ENCODE measurements at regions not wholly inside any gene's neighbourhood (a gene's known extent, or its start where the extent isn't known, plus 50 kb on each side); places are given as distances from the start of the nearest gene placed in this dataset.

DNA sequence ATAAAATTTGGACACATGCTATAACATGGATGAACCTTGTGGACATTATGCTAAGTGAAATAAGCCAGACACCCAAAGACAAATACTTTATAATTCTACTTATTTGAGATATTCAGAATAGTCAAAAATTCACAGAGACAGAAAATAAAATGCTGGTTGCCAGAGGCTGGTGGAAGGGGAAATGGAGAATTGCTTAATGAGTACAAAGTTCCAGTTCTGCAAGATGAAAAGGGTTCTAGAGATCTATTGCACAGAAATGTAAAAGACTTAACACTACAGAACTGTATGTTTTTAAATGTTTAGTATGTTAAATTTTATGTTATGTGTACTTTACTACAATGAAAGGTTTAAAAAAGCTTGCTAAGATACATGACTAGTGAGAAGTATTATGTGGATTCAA lies 344.8 kb downstream of the CNTN3 start:
- no peak overlapping the region for H2AK5ac ChIP-seq (ENCODE audit: insufficient read length, low read length)
- H3K27me3 ChIP-seq (ENCODE audit: insufficient read depth, low read length) = no peaks in the 10 kb centered on the region
- no peaks in the 10 kb centered on the region for H4K20me1 ChIP-seq (ENCODE audit: control insufficient read depth, insufficient read depth, insufficient read length)
- no peaks in the 10 kb centered on the region for H3K9me3 ChIP-seq (ENCODE audit: control insufficient read depth, low read depth, low read length)
- no peak overlapping the region for H3K18ac ChIP-seq (ENCODE audit: insufficient read length, low read depth, low read length)
- no peaks in the 10 kb centered on the region for H3K36me3 Mint-ChIP-seq (ENCODE audit: insufficient read depth in 1 of 3, low read depth in 3 of 3)
- no peaks in the 10 kb centered on the region for H3K23me2 ChIP-seq (ENCODE audit: insufficient read length, low read depth, low read length, poor library complexity, severe bottlenecking)
- no peak overlapping the region for H3K9ac ChIP-seq (ENCODE audit: extremely low read depth, insufficient read length, low read length)
- no peak overlapping the region for H3K14ac ChIP-seq (ENCODE audit: insufficient read depth, low read length)
- H3K4me1 Mint-ChIP-seq = peaks cover 9 to 12% of the 10 kb centered on the region in 2 experiments
- no peak overlapping the region for H2BK120ac ChIP-seq (ENCODE audit: low read depth, low read length, poor library complexity, severe bottlenecking)
- H2AFZ ChIP-seq (ENCODE audit: low read length) = no peak overlapping the region
- H3K56ac ChIP-seq (ENCODE audit: insufficient read length, low read depth, low read length) = no peak overlapping the region
- H3T11ph ChIP-seq (ENCODE audit: low read length) = no peak overlapping the region
- H4K5ac ChIP-seq (ENCODE audit: insufficient read length, low read depth, low read length) = no peak overlapping the region
- H3K27me3 Mint-ChIP-seq (ENCODE audit: low read depth) = no peaks in the 10 kb centered on the region
- no peak for DNase-seq
- H4K91ac ChIP-seq (ENCODE audit: insufficient read length, low read depth, low read length) = no peak overlapping the region
- no peaks in the 10 kb centered on the region for H3K4me1 ChIP-seq (ENCODE audit: insufficient read depth, low read length)
- no peaks in the 10 kb centered on the region for H3K79me1 ChIP-seq (ENCODE audit: insufficient read depth, low read depth, low read length, poor library complexity, severe bottlenecking)
- H3K23ac ChIP-seq (ENCODE audit: insufficient read length, low read depth, low read length) = no peak overlapping the region
- no peaks in the 10 kb centered on the region for H3K79me2 ChIP-seq (ENCODE audit: insufficient read depth, low read length)
- H2BK5ac ChIP-seq (ENCODE audit: insufficient read length, low read length) = no peak overlapping the region
- H2BK15ac ChIP-seq (ENCODE audit: low read depth, low read length) = no peak overlapping the region
- no peak overlapping the region for H4K8ac ChIP-seq (replicated peaks; ENCODE audit: insufficient read length, low read depth, low read length)
- H3K27ac Mint-ChIP-seq = no peak overlapping the region
- TF ChIP-seq CTCF (conservative IDR thresholded peaks at IDR 0.05) = no peak
- no peak overlapping the region for H3K27ac ChIP-seq (ENCODE audit: insufficient read length, low read depth, low read length)
- H3K4me2 ChIP-seq (ENCODE audit: insufficient read depth, insufficient read length, low read length) = no peak overlapping the region
- no peak overlapping the region for H2BK20ac ChIP-seq (ENCODE audit: low read depth, low read length, poor library complexity, severe bottlenecking)
- H3K9me3 Mint-ChIP-seq = no peaks in the 10 kb centered on the region
- no peak overlapping the region for H3K4me3 Mint-ChIP-seq
- H2BK12ac ChIP-seq (ENCODE audit: insufficient read length, low read depth, low read length) = no peak overlapping the region
- no peak overlapping the region for H3K4ac ChIP-seq (ENCODE audit: low read depth, low read length)

Data from H9 (cell line).